Sigmoid colon (tissue), 6 donors: ENCODE measurements at regions not wholly inside any gene's neighbourhood (a gene's known extent, or its start where the extent isn't known, plus 50 kb on each side); places are given as distances from the start of the nearest gene placed in this dataset.

Experiments used
- DNase-seq: peaks from one replicate; pipeline ENCODE4 v3.0.0-alpha.2; 2019
- H3K27ac ChIP-seq, 4 donors: fragments of 200-600 bp; sonication (generic); one replicate each; pipeline ENCODE4 v1.5.1; 2016 to 2019; ENCODE audit warnings: mild to moderate bottlenecking in 1 of 4
- H3K27me3 ChIP-seq, 3 donors: fragments of 200-600 bp; sonication (generic); one replicate each; pipeline ENCODE4 v1.5.1; 2019; ENCODE audit warnings: mild to moderate bottlenecking in 1 of 3
- H3K36me3 ChIP-seq, 4 donors: fragments of 200-600 bp; sonication (generic); one replicate each; pipeline ENCODE4 v1.5.1; 2016 to 2019
- H3K4me1 ChIP-seq, 4 donors: fragments of 200-600 bp; sonication (generic); one replicate each; pipeline ENCODE4 v1.5.1; 2017 to 2019
- H3K4me3 ChIP-seq, 4 donors: fragments of 200-600 bp; sonication (generic); one replicate each; pipeline ENCODE4 v1.5.1; 2017 to 2019; ENCODE audit warnings: mild to moderate bottlenecking in 2 of 4, moderate library complexity in 1 of 4
- H3K9me3 ChIP-seq, 4 donors: fragments of 200-600 bp in 3 of 4; sonication (generic) in 3 of 4; one replicate each; pipeline versions ENCODE4 v1.5.1 to v1.6.1; 2013 to 2019
- EP300 ChIP-seq, 4 donors: sonication (generic); formaldehyde crosslinking; IDR thresholded peaks; one replicate each; pipeline ENCODE4 v1.6.1; 2017; ENCODE audit warnings: antibody characterized with exemption in 4 of 4
- POLR2A ChIP-seq, 2 donors: fragments of 450-650 bp; IDR thresholded peaks; one replicate each; pipeline ENCODE4 v1.6.1; 2016; ENCODE audit warnings: antibody characterized with exemption in 2 of 2, mild to moderate bottlenecking in 2 of 2, moderate library complexity in 2 of 2
- POLR2AphosphoS5 ChIP-seq, 4 donors: sonication (generic); formaldehyde crosslinking; IDR thresholded peaks; one replicate each; pipeline ENCODE4 v1.6.1; 2017; ENCODE audit warnings: antibody characterized with exemption in 4 of 4
- WGBS, 2 donors: extraction: QIAGEN DNeasy Blood & Tissue Kit; methylation state at CpG; one replicate each; pipeline ENCODE4 v1.1.7; 2013; 5-methylcytosine and 5-hydroxymethylcytosine counted together
- intact Hi-C: fragments of 100-400 bp; cut with DNase I; formaldehyde crosslinking; loops from one replicate; pipeline ENCODE4 v1.15.1; 2023
- TF ChIP-seq, protein P1 (sequence below), 4 experiments: fragments of 450-650 bp in 3 of 4; fragments of 200-600 bp in 1 of 4; IDR thresholded peaks; one replicate each; pipeline ENCODE4 v1.5.1; 2016 to 2019; ENCODE audit warnings: antibody characterized with exemption in 4 of 4, mild to moderate bottlenecking in 3 of 4, moderate library complexity in 2 of 4
- donor health status: healthy with polysubstance abuse.
- donor health status: healthy.

GRCh38 chr1:87902830-87903229, 574.1 kb downstream of the LMO4 start:
- peak; percentile 66 for DNase-seq
- intact Hi-C loops, result loop anchor here (5.0 kb wide), 1 partner anchor 571 kb away; no protein-coding TSS in a partner anchor
- H3K27me3 ChIP-seq, result no peaks in the 10 kb centered on the region
- TF ChIP-seq EP300 (IDR thresholded peaks at IDR 0.05) (peak in 1 of 4 donors; percentile 34), POLR2AphosphoS5 (IDR thresholded peaks at IDR 0.05) (peak; percentile 72 to 86 (median 79))
- TF ChIP-seq, protein P1, sequence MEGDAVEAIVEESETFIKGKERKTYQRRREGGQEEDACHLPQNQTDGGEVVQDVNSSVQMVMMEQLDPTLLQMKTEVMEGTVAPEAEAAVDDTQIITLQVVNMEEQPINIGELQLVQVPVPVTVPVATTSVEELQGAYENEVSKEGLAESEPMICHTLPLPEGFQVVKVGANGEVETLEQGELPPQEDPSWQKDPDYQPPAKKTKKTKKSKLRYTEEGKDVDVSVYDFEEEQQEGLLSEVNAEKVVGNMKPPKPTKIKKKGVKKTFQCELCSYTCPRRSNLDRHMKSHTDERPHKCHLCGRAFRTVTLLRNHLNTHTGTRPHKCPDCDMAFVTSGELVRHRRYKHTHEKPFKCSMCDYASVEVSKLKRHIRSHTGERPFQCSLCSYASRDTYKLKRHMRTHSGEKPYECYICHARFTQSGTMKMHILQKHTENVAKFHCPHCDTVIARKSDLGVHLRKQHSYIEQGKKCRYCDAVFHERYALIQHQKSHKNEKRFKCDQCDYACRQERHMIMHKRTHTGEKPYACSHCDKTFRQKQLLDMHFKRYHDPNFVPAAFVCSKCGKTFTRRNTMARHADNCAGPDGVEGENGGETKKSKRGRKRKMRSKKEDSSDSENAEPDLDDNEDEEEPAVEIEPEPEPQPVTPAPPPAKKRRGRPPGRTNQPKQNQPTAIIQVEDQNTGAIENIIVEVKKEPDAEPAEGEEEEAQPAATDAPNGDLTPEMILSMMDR (IDR thresholded peaks at IDR 0.05), result no peak
- H3K4me3 ChIP-seq, result peak overlapping the region in 1 of 4 donors; percentile 6
- no peaks in the 10 kb centered on the region for H3K36me3 ChIP-seq
- 12 to 22% methylated on average over 4 of the region's 4 CpGs for WGBS, 2 donors
- H3K4me1 ChIP-seq, result peaks cover 0 to 59% (median 54%) of the 10 kb centered on the region in 4 donors
- peak overlapping the region in 3 of 4 donors; percentile 57 to 75 (median 58) for H3K27ac ChIP-seq
- no peaks in the 10 kb centered on the region for H3K9me3 ChIP-seq

DNA sequence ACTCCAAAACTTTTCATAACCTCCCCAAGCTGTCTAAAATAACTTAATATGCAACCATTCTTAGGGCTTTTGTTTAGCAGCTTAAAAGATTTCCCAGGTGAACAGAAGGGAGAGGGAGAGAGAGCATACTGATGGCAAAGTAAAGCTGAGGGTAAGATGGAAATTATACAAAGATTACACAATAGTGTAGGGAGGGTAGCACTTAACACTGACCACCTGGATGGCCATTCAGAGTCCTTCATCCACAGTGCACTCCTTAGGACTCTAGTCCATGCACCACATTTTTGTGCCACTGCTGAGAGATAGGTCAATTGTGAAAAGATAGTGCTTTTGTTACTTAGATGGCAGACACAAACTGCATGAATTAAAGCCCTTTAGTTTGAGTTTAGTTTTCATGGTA, 574.6 kb downstream of the LMO4 start:
- peak overlapping the region in 3 of 4 donors; percentile 57 to 75 (median 58) for H3K27ac ChIP-seq
- H3K4me1 ChIP-seq, result peaks cover 0 to 56% (median 50%) of the 10 kb centered on the region in 4 donors
- no peak for DNase-seq
- intact Hi-C loops, result loop anchor here (5.0 kb wide), 1 partner anchor 571 kb away; no protein-coding TSS in a partner anchor
- no peaks in the 10 kb centered on the region for H3K36me3 ChIP-seq
- no peaks in the 10 kb centered on the region for H3K27me3 ChIP-seq
- no peaks in the 10 kb centered on the region for H3K9me3 ChIP-seq
- TF ChIP-seq, protein P1 (IDR thresholded peaks at IDR 0.05), result no peak
- no peak for TF ChIP-seq POLR2AphosphoS5 (IDR thresholded peaks at IDR 0.05)
- TF ChIP-seq EP300 (IDR thresholded peaks at IDR 0.05), result no peak
- TF ChIP-seq POLR2A (IDR thresholded peaks at IDR 0.05), result no peak
- peak overlapping the region in 1 of 4 donors; percentile 6 for H3K4me3 ChIP-seq

DNA sequence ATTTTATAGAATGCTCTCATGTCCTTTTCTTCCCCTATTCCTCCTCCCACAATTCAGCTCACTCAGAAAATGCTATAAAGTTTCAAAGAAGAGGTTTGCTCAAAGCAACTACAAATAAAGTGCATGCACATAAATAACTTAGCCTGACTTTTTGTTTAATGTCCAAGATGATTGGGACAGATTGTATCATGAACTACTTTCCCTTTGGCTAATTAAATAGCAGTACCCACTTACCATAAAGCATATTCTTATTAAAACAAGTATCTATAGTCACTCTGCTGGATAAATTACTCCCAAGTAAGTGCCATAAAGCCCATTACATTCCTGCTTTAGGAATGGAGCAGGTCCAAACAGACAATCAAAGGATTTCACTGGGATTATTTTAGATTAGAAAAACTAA, 576.0 kb downstream of the LMO4 start:
- H3K36me3 ChIP-seq, result no peaks in the 10 kb centered on the region
- TF ChIP-seq POLR2AphosphoS5 (IDR thresholded peaks at IDR 0.05) (no peak), POLR2A (IDR thresholded peaks at IDR 0.05) (no peak), EP300 (IDR thresholded peaks at IDR 0.05) (no peak)
- TF ChIP-seq, protein P1 (IDR thresholded peaks at IDR 0.05), result no peak
- intact Hi-C loops, result loop anchor here (5.0 kb wide), 1 partner anchor 572 kb away; no protein-coding TSS in a partner anchor
- no peaks in the 10 kb centered on the region for H3K27me3 ChIP-seq
- no peaks in the 10 kb centered on the region for H3K9me3 ChIP-seq
- no peak for DNase-seq
- H3K27ac ChIP-seq, result peak overlapping the region in 1 of 4 donors; percentile 28
- peaks cover 0 to 45% (median 38%) of the 10 kb centered on the region in 4 donors for H3K4me1 ChIP-seq
- H3K4me3 ChIP-seq, result no peak overlapping the region

DNA sequence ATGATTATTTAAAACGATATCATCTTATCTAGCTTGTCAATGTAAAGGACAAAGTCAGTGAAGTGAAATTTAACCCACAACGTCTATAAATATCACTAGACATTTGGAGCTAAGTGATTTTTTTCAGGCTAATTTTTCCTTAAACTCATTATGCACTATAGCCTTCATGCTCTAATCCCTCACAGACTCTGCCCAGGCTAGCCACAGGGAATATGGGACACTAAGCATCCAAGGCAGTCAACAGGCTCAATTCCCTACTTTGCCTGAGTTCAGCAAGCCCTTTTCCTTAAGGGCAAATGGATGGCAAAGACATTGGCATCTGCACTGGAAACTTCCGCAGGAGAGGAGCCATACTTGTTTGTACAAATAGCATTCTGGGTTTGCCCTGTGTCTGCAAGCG, 577.0 kb downstream of the LMO4 start:
- no peaks in the 10 kb centered on the region for H3K27me3 ChIP-seq
- DNase-seq, result no peak
- no peak overlapping the region for H3K27ac ChIP-seq
- TF ChIP-seq POLR2A (IDR thresholded peaks at IDR 0.05), result no peak
- TF ChIP-seq, protein P1 (IDR thresholded peaks at IDR 0.05), result no peak
- no peak for TF ChIP-seq EP300 (IDR thresholded peaks at IDR 0.05)
- TF ChIP-seq POLR2AphosphoS5 (IDR thresholded peaks at IDR 0.05), result no peak
- H3K4me1 ChIP-seq, result peaks cover 0 to 45% (median 38%) of the 10 kb centered on the region in 4 donors
- no peaks in the 10 kb centered on the region for H3K36me3 ChIP-seq
- no peak overlapping the region for H3K4me3 ChIP-seq
- intact Hi-C loops, result no loop called here
- WGBS, 2 donors, result 82 to 84% methylated on average over 4 of the region's 4 CpGs
- no peaks in the 10 kb centered on the region for H3K9me3 ChIP-seq

- H3K4me3 ChIP-seq, result no peak overlapping the region
Measured at GRCh38 chr1:87906078-87906477, 577.4 kb downstream of the LMO4 start.

More at GRCh38 chr1:87906078-87906477, 577.4 kb downstream of the LMO4 start:
- Histone ChIP-seq H3K36me3 (no peaks in the 10 kb centered on the region), H3K4me1 (peaks cover 0 to 45% (median 38%) of the 10 kb centered on the region in 4 donors), H3K9me3 (no peaks in the 10 kb centered on the region), H3K27ac (no peak overlapping the region), H3K27me3 (no peaks in the 10 kb centered on the region)
- WGBS, 2 donors, result 94 to 98% methylated on average over 3 of the region's 3 CpGs
- DNase-seq, result no peak
- TF ChIP-seq POLR2A (IDR thresholded peaks at IDR 0.05) (no peak), EP300 (IDR thresholded peaks at IDR 0.05) (no peak), POLR2AphosphoS5 (IDR thresholded peaks at IDR 0.05) (no peak)
- TF ChIP-seq, protein P1 (IDR thresholded peaks at IDR 0.05), result no peak
- intact Hi-C loops, result no loop called here
